CD4-positive, alpha-beta T cell treated with Interleukin-2 at 100 ng/mL for 4 hours (primary cell): ENCODE measurements at regions not wholly inside any gene's neighbourhood (a gene's known extent, or its start where the extent isn't known, plus 50 kb on each side); places are given as distances from the start of the nearest gene placed in this dataset.
"Not testable (repeated sequence)": the region's sequence is repeated elsewhere in the genome, so short reads cannot be mapped to it uniquely, and the experiment has no call there.

Experiments
- DNase-seq: peaks from one replicate; pipeline ENCODE4 v3.0.0-alpha.2; 2020; ENCODE audit warnings: low spot score

GRCh38 chr13:90686442-90686841 lies 661.0 kb upstream of the MIR17HG start:
- no peak for DNase-seq

GRCh38 chr13:90689111-90689510 lies 658.4 kb upstream of the MIR17HG start:
- no peak for DNase-seq

- DNase-seq = no peak
Observed at GRCh38 chr13:90690458-90691080, 656.9 kb upstream of the MIR17HG start.

- no peak for DNase-seq
Observed at GRCh38 chr13:90696254-90696653, 651.2 kb upstream of the MIR17HG start.

- DNase-seq = no peak
Observed at GRCh38 chr13:90696656-90697055, 650.8 kb upstream of the MIR17HG start.

GRCh38 chr13:90700340-90700739 lies 647.1 kb upstream of the MIR17HG start:
- no peak for DNase-seq

- DNase-seq = no peak
Observed at GRCh38 chr13:90701264-90701663, 646.2 kb upstream of the MIR17HG start.

- DNase-seq = no peak
Observed at GRCh38 chr13:90702050-90702449, 645.4 kb upstream of the MIR17HG start.

GRCh38 chr13:90706631-90707030 lies 640.9 kb upstream of the MIR17HG start:
- DNase-seq = no peak

GRCh38 chr13:90708128-90708527 lies 639.4 kb upstream of the MIR17HG start:
- DNase-seq = no peak

- DNase-seq = no peak
Observed at GRCh38 chr13:90709319-90709718, 638.2 kb upstream of the MIR17HG start.

GRCh38 chr13:90710164-90710759 lies 637.2 kb upstream of the MIR17HG start:
- DNase-seq = no peak

GRCh38 chr13:90713441-90714133 lies 633.9 kb upstream of the MIR17HG start:
- no peak for DNase-seq

GRCh38 chr13:90715485-90715884 lies 632.0 kb upstream of the MIR17HG start:
- DNase-seq = no peak

GRCh38 chr13:90717451-90717936 lies 630.0 kb upstream of the MIR17HG start:
- DNase-seq = no peak

GRCh38 chr13:90719461-90719860 lies 628.0 kb upstream of the MIR17HG start:
- DNase-seq = no peak

- no peak for DNase-seq
Observed at GRCh38 chr13:90721937-90722336, 625.5 kb upstream of the MIR17HG start.

- DNase-seq = no peak
Observed at GRCh38 chr13:90723381-90723780, 624.1 kb upstream of the MIR17HG start.

- no peak for DNase-seq
Observed at GRCh38 chr13:90726375-90726774, 621.1 kb upstream of the MIR17HG start.

- DNase-seq = no peak
Observed at GRCh38 chr13:90732049-90732448, 615.4 kb upstream of the MIR17HG start.

GRCh38 chr13:90734497-90734896 lies 613.0 kb upstream of the MIR17HG start:
- DNase-seq = not testable (repeated sequence)

GRCh38 chr13:90738881-90739280 lies 608.6 kb upstream of the MIR17HG start:
- no peak for DNase-seq

GRCh38 chr13:90740099-90740498 lies 607.4 kb upstream of the MIR17HG start:
- DNase-seq = no peak
